ENCODE measurements at regions not wholly inside any gene's neighbourhood (a gene's known extent, or its start where the extent isn't known, plus 50 kb on each side); places are given as distances from the start of the nearest gene placed in this dataset.
"Not testable (repeated sequence)": the region's sequence is repeated elsewhere in the genome, so short reads cannot be mapped to it uniquely, and the experiment has no call there.

DNA sequence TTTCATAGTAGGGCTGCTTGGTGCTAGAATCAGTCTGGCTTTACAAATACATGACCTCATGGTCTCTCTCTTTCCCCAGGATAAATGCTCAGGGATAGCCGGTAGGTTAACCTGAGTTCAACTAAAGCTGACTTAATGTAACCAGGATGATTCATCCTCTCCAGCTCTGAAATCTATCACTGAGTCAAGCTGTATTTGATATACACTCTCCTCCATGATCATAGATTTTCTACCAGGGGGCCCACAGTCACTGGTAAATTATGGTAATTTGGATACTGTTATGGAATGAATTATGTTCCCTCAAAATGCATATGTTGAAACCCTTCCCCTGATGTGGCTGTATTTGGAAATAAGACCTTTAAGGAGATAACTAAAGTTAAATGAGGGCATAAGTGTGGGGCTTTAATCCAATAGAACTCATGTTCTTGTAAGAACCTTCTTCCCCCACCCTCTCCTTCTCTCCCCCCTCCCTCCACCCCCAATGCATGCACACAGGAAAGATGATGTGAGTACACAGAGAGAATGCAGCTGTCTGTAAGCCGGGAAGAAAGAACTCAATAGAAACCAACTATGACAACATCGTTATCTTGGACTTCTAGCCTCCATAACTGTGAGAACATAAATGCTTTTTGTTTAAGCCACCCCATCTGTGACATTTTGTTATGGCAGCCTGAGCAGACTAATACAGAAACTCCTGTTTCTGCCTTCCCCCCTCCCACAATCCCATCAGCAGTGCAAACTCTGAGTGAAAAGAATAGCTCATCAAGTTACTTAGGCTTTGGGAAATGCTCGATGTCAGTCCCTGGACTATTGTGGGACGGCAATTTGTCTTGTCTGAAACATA lies 134.9 kb upstream of the KYNU start:
- Mint-ChIP-seq H3K27ac (no peak overlapping the region), H3K27me3 (ENCODE audit: low read depth, poor library complexity) (no peaks in the 10 kb centered on the region), H3K9me3 (no peaks in the 10 kb centered on the region), H3K4me1 (no peaks in the 10 kb centered on the region), H3K4me3 (no peak overlapping the region), H3K36me3 (ENCODE audit: low read depth) (no peaks in the 10 kb centered on the region)
- TF ChIP-seq, protein P1, sequence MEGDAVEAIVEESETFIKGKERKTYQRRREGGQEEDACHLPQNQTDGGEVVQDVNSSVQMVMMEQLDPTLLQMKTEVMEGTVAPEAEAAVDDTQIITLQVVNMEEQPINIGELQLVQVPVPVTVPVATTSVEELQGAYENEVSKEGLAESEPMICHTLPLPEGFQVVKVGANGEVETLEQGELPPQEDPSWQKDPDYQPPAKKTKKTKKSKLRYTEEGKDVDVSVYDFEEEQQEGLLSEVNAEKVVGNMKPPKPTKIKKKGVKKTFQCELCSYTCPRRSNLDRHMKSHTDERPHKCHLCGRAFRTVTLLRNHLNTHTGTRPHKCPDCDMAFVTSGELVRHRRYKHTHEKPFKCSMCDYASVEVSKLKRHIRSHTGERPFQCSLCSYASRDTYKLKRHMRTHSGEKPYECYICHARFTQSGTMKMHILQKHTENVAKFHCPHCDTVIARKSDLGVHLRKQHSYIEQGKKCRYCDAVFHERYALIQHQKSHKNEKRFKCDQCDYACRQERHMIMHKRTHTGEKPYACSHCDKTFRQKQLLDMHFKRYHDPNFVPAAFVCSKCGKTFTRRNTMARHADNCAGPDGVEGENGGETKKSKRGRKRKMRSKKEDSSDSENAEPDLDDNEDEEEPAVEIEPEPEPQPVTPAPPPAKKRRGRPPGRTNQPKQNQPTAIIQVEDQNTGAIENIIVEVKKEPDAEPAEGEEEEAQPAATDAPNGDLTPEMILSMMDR (IDR thresholded peaks at IDR 0.05): no peak
- DNase-seq: no peak

DNA sequence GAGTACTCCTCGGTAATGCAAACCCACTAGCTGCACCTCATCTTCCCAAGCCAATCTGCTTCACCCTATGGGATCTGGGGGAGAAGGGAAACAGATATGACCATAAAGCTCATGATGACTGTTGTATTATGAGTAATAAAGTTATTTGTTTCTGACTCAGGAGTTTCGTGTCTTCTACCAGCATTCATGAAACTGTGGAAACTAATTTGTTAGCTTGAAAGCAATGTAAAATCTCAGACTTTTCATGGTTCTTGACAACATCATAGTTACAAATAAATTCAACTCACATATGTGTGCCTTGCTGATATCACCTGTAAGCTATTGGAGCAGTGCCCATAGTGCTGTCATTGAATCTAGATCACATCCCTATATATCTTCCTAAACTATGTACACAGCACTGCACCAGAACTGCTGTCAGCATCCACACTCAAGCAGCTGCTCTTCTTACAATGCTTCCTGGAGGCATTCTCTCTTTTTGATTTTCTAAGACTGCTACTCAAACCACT lies 135.6 kb upstream of the KYNU start:
- H3K36me3 Mint-ChIP-seq (ENCODE audit: low read depth): no peaks in the 10 kb centered on the region
- H3K4me1 Mint-ChIP-seq: no peaks in the 10 kb centered on the region
- H3K27ac Mint-ChIP-seq: no peak overlapping the region
- no peak overlapping the region for H3K4me3 Mint-ChIP-seq
- TF ChIP-seq, protein P1 (IDR thresholded peaks at IDR 0.05): no peak
- no peak for DNase-seq
- H3K9me3 Mint-ChIP-seq: no peaks in the 10 kb centered on the region
- no peaks in the 10 kb centered on the region for H3K27me3 Mint-ChIP-seq (ENCODE audit: low read depth, poor library complexity)

DNA sequence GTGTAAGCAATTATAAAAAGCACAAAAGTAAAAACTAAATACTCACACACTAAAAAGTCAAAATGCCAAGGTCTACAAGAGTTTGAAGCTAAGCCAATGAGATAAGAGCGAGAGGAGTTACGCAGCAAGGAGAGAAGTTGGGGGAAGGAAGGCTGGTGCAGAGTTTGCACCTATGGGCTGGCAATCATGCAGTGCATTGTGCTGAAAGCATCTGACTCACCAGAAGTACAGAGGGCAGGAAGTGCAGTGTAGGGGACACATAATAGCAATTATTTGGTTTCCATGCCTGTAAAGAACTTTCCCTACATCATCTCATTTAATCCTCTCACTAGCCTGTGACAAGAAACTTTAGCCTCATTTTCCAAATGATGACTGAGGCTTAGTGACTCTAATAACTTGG lies 142.7 kb upstream of the KYNU start:
- Mint-ChIP-seq H3K4me3 (no peak overlapping the region), H3K9me3 (peaks cover 6% of the 10 kb centered on the region), H3K27ac (no peak overlapping the region), H3K27me3 (ENCODE audit: low read depth, poor library complexity) (no peaks in the 10 kb centered on the region), H3K36me3 (ENCODE audit: low read depth) (no peaks in the 10 kb centered on the region), H3K4me1 (no peaks in the 10 kb centered on the region)
- TF ChIP-seq, protein P1 (IDR thresholded peaks at IDR 0.05): no peak
- DNase-seq: no peak

- Mint-ChIP-seq H3K27ac (no peak overlapping the region), H3K4me3 (no peak overlapping the region), H3K9me3 (peaks cover 10% of the 10 kb centered on the region), H3K36me3 (ENCODE audit: low read depth) (no peaks in the 10 kb centered on the region), H3K4me1 (no peaks in the 10 kb centered on the region), H3K27me3 (ENCODE audit: low read depth, poor library complexity) (no peaks in the 10 kb centered on the region)
- no peak for DNase-seq
- TF ChIP-seq, protein P1 (IDR thresholded peaks at IDR 0.05): no peak
These were observed 143.2 kb upstream of the KYNU start for GRCh38 chr2:142734231-142734630.

GRCh38 chr2:142729814-142730213 lies 147.7 kb upstream of the KYNU start:
- H3K4me1 Mint-ChIP-seq; H3K4me3 Mint-ChIP-seq; H3K36me3 Mint-ChIP-seq (ENCODE audit: low read depth); H3K27ac Mint-ChIP-seq; DNase-seq; H3K27me3 Mint-ChIP-seq (ENCODE audit: low read depth, poor library complexity): not testable (repeated sequence)
- peaks cover 31% of the 10 kb centered on the region for H3K9me3 Mint-ChIP-seq

DNA sequence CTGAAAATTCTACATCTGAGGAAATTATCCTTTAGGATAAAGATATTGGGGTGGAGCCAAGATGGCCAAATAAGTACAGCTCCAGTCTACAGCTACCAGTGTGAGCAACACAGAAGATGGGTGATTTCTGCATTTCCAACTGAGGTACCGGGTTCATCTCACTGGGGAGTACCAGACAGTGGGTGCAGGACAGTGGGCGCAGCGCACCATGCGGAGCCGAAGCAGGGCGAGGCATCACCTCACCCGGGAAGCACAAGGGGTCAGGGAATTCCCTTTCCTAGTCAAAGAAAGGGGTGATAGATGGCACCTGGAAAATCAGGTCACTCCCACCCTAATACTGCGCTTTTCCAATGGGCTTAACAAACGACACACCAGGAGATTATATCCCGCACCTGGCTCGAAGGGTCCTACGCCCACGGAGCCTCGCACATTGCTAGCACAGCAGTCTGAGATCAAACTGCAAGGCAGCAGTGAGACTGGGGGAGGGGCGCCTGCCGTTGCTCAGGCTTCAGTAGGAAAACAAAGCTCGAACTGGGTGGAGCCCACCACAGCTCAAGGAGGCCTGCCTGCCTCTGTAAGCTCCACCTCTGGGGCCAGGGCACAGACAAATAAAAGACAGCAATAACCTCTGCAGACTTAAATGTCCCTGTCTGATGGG lies 149.5 kb upstream of the KYNU start:
- not testable (repeated sequence) for H3K4me1 Mint-ChIP-seq; DNase-seq; H3K27me3 Mint-ChIP-seq (ENCODE audit: low read depth, poor library complexity); H3K36me3 Mint-ChIP-seq (ENCODE audit: low read depth); H3K4me3 Mint-ChIP-seq; H3K27ac Mint-ChIP-seq
- H3K9me3 Mint-ChIP-seq: peaks cover 31% of the 10 kb centered on the region
